Peyer's patch (tissue), 4 donors: ENCODE measurements at regions not wholly inside any gene's neighbourhood (a gene's known extent, or its start where the extent isn't known, plus 50 kb on each side); places are given as distances from the start of the nearest gene placed in this dataset.
"Not testable (repeated sequence)": the region's sequence is repeated elsewhere in the genome, so short reads cannot be mapped to it uniquely, and the experiment has no call there.

ENCODE experiments used
- DNase-seq, 3 donors: peaks; one replicate each; pipeline ENCODE4 v3.0.0-alpha.2; 2017 to 2019
- H3K27ac ChIP-seq, 4 donors: fragments of 200-600 bp; sonication (generic); one replicate each; pipeline ENCODE4 v1.5.1; 2016 to 2019
- H3K27me3 ChIP-seq, 2 donors: fragments of 200-600 bp; sonication (generic); one replicate each; pipeline ENCODE4 v1.5.1; 2019
- H3K36me3 ChIP-seq, 3 donors: fragments of 200-600 bp; sonication (generic); one replicate each; pipeline ENCODE4 v1.5.1; 2016 to 2019
- H3K4me1 ChIP-seq, 4 donors: fragments of 200-600 bp; sonication (generic); one replicate each; pipeline ENCODE4 v1.5.1; 2016 to 2019
- H3K4me3 ChIP-seq, 4 donors: fragments of 200-600 bp; sonication (generic); 1 replicate in 3 of 4; 2 replicates in 1 of 4; pipeline ENCODE4 v1.5.1; 2016 to 2019; ENCODE audit warnings: mild to moderate bottlenecking in 1 of 4
- H3K9me3 ChIP-seq, 4 donors: fragments of 200-600 bp; sonication (generic); one replicate each; pipeline ENCODE4 v1.5.1; 2016 to 2019; ENCODE audit warnings: mild to moderate bottlenecking in 1 of 4
- CTCF ChIP-seq, 6 experiments: fragments of 450-650 bp in 4 of 6; fragments of 200-600 bp in 2 of 6; sonication (generic) in 1 of 6; IDR thresholded peaks; one replicate each; pipeline ENCODE4 v1.5.1; 2017 to 2019; ENCODE audit warnings: antibody characterized with exemption in 6 of 6, mild to moderate bottlenecking in 3 of 6, moderate library complexity in 1 of 6
- POLR2A ChIP-seq, 2 donors: fragments of 450-650 bp; IDR thresholded peaks; one replicate each; pipeline ENCODE4 v1.5.1; 2017; ENCODE audit warnings: antibody characterized with exemption in 2 of 2, mild to moderate bottlenecking in 2 of 2, moderate library complexity in 2 of 2

- H3K27ac ChIP-seq, result no peak overlapping the region
Observed at GRCh38 chr11:49442669-49443068, 234.3 kb upstream of the FOLH1 start.

DNA sequence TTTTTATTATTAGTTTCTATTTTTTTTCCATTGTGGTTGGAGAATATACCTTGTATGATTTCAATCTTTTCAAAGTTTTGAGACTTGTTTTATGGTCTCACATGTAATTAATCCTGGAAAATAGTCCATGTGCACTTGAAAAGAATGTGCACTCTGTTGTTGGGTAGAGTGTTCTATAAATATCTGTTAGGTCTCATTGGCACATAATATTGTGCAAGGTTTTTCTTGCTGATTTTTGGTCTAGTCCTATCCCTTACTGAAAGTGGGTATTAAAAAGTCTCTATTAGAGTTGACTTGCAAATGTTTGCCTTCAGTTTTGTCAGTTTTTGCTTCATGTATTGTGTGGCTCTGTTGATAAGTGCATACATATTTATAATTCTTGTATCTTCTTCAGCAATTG, 231.5 kb upstream of the FOLH1 start:
- not testable (repeated sequence) for H3K27ac ChIP-seq, H3K9me3 ChIP-seq, H3K36me3 ChIP-seq, H3K4me3 ChIP-seq, H3K27me3 ChIP-seq, DNase-seq, H3K4me1 ChIP-seq

More at GRCh38 chr11:49442669-49443068, 234.3 kb upstream of the FOLH1 start:
- TF ChIP-seq CTCF (IDR thresholded peaks at IDR 0.05) (no peak), POLR2A (IDR thresholded peaks at IDR 0.05) (no peak)
- no peaks in the 10 kb centered on the region for H3K36me3 ChIP-seq
- H3K27me3 ChIP-seq, result no peaks in the 10 kb centered on the region
- H3K4me1 ChIP-seq, result no peaks in the 10 kb centered on the region
- DNase-seq, result no peak
- no peaks in the 10 kb centered on the region for H3K9me3 ChIP-seq
- no peak overlapping the region for H3K4me3 ChIP-seq

DNA sequence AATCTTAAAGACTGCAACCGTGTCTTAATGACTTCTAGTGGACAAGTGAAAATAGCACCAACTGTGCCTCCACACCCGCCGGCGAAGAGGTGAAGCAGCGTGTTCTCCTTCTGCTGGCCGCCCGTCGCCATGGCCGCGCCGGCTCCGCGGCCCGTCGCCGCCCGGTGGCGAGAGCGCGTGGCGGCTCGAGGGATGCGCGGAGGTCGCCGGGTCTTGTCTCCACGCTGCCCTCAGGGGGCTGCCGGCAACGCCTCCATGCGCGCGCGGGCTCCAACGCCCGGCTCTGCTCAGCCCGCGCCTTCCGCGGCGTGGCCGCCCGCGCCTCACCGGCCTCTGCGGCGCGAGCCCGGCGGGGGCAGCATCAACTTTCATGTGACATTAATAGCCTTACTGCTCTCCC, 225.9 kb upstream of the FOLH1 start:
- H3K27ac ChIP-seq, result not testable (repeated sequence)

GRCh38 chr11:49432242-49432848, 223.9 kb upstream of the FOLH1 start:
- H3K27ac ChIP-seq, result no peak overlapping the region
- TF ChIP-seq CTCF (IDR thresholded peaks at IDR 0.05), result no peak
- TF ChIP-seq POLR2A (IDR thresholded peaks at IDR 0.05), result no peak
- no peak for DNase-seq
- no peak overlapping the region for H3K4me3 ChIP-seq
- H3K36me3 ChIP-seq, result no peaks in the 10 kb centered on the region
- H3K9me3 ChIP-seq, result no peaks in the 10 kb centered on the region
- no peaks in the 10 kb centered on the region for H3K27me3 ChIP-seq
- no peaks in the 10 kb centered on the region for H3K4me1 ChIP-seq

More for the DNA sequence above, 225.9 kb upstream of the FOLH1 start:
- H3K9me3 ChIP-seq, H3K27me3 ChIP-seq, H3K4me3 ChIP-seq, H3K4me1 ChIP-seq, DNase-seq, H3K36me3 ChIP-seq: not testable (repeated sequence)

DNA sequence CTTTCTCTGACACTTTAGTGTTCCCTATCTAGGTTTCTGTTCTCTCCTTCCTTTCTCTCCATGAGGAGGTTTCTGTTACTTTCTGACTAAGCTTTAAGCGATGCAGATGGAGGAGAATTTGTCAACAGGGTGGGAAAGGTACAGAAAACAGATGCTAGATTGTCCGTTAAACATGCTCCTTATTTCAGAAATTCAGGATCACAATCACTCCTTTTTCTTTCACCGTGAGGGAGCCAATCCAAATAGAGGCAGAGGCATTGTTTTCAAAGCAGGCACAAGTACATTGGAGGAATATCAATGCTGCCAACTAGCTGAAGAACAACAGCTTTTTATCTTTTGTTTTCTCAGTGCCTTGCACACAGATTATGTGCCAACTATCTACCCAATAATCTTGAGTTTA, 215.7 kb upstream of the FOLH1 start:
- TF ChIP-seq POLR2A (IDR thresholded peaks at IDR 0.05), result no peak
- TF ChIP-seq CTCF (IDR thresholded peaks at IDR 0.05), result no peak
- Histone ChIP-seq H3K36me3 (no peaks in the 10 kb centered on the region), H3K27ac (no peak overlapping the region), H3K27me3 (no peaks in the 10 kb centered on the region), H3K4me1 (no peaks in the 10 kb centered on the region), H3K4me3 (no peak overlapping the region), H3K9me3 (no peaks in the 10 kb centered on the region)
- DNase-seq, result no peak

GRCh38 chr11:49418877-49419276, 210.5 kb upstream of the FOLH1 start:
- not testable (repeated sequence) for H3K27ac ChIP-seq, H3K27me3 ChIP-seq, H3K36me3 ChIP-seq, H3K4me1 ChIP-seq, DNase-seq, H3K4me3 ChIP-seq, H3K9me3 ChIP-seq

- Histone ChIP-seq H3K36me3 (no peaks in the 10 kb centered on the region), H3K27me3 (no peaks in the 10 kb centered on the region), H3K9me3 (no peaks in the 10 kb centered on the region), H3K27ac (no peak overlapping the region), H3K4me3 (no peak overlapping the region), H3K4me1 (no peaks in the 10 kb centered on the region)
- TF ChIP-seq POLR2A (IDR thresholded peaks at IDR 0.05), result no peak
- no peak for TF ChIP-seq CTCF (IDR thresholded peaks at IDR 0.05)
- peak in 1 of 3 donors; percentile 34 for DNase-seq
Observed at GRCh38 chr11:49405743-49406142, 197.3 kb upstream of the FOLH1 start.

DNA sequence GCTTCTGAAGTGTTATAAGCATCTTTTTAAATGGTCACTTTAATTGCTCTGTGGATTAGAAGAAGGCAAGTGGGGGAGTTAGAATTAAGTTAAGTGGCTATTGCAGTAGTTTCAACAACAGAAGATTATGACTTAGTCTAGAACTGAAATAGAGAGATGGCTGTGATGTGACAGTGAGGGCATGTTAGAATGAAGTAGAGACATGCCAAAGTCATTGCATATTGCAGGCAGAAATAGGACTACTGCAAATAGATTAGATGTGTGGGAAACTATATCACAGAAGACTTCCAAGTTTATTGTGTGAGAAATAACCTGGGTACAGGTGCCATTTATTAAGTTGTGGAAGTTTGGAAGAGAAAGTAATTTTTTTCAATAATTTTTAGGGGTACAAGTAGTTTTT, 187.4 kb upstream of the FOLH1 start:
- H3K27me3 ChIP-seq, H3K4me1 ChIP-seq, H3K27ac ChIP-seq, H3K4me3 ChIP-seq, DNase-seq, H3K9me3 ChIP-seq, H3K36me3 ChIP-seq: not testable (repeated sequence)

DNA sequence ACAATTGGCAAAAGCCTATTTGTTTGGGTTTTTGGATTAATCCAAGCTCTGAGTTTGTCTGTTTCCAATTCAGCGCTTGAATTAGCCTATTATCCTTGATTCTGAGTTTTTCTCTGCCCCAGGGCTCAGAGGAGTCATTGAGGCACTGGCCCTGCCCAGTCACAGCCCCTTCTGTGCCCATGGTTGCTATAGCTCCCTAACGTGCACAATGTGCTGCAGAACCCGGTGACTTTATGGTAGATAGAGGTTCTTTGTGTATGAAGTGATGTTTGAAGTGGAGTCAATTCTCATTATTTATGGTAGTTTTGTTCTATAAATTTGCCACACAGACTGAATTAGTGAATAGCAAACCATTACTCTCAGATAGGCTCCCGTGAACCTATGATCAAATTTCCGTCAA, 182.0 kb upstream of the FOLH1 start:
- not testable (repeated sequence) for H3K27me3 ChIP-seq, H3K4me3 ChIP-seq, H3K27ac ChIP-seq, DNase-seq, H3K4me1 ChIP-seq, H3K36me3 ChIP-seq, H3K9me3 ChIP-seq

- DNase-seq, H3K27me3 ChIP-seq, H3K36me3 ChIP-seq, H3K27ac ChIP-seq, H3K9me3 ChIP-seq, H3K4me3 ChIP-seq, H3K4me1 ChIP-seq: not testable (repeated sequence)
Observed at GRCh38 chr11:49389149-49389548, 180.7 kb upstream of the FOLH1 start.

- not testable (repeated sequence) for H3K27ac ChIP-seq, H3K27me3 ChIP-seq, H3K36me3 ChIP-seq, H3K4me1 ChIP-seq, DNase-seq, H3K4me3 ChIP-seq, H3K9me3 ChIP-seq
Observed at GRCh38 chr11:49384371-49384770, 176.0 kb upstream of the FOLH1 start.
